Temporal lobe (tissue), 1 donor: ENCODE measurements at regions not wholly inside any gene's neighbourhood (a gene's known extent, or its start where the extent isn't known, plus 50 kb on each side); places are given as distances from the start of the nearest gene placed in this dataset. TPM values are rescaled to one million over a fixed set of nuclear protein-coding genes. Genes with fewer than 3 reads are reported as not detected.

ENCODE experiments used
- small RNA-seq: library from RNA; depleted of rRNA; stranded (forward); fragments of <200 nt; gene quantifications from one replicate; pipeline ENCODE3, GENCODE V24; 2014; ENCODE audit warnings: low replicate concordance

Small RNAs in the stretch of these regions (small RNA-seq; reads per million reads assigned to genes)
- gene RNA5SP430 = not detected
